Thyroid gland (tissue), 4 donors: ENCODE measurements at regions not wholly inside any gene's neighbourhood (a gene's known extent, or its start where the extent isn't known, plus 50 kb on each side); places are given as distances from the start of the nearest gene placed in this dataset.

Experiments
- DNase-seq, 2 donors: peaks; one replicate each; pipeline ENCODE4 v3.0.0-alpha.2; 2019
- H3K27ac ChIP-seq, 3 donors: fragments of 200-600 bp; sonication (generic); 1 replicate in 2 of 3; 2 replicates in 1 of 3; pipeline ENCODE4 v1.5.1; 2016 to 2019; ENCODE audit warnings: mild to moderate bottlenecking in 1 of 3, moderate library complexity in 1 of 3
- H3K27me3 ChIP-seq: fragments of 200-600 bp; sonication (generic); one replicate; pipeline ENCODE4 v1.5.1; 2019
- H3K36me3 ChIP-seq, 2 donors: fragments of 200-600 bp; sonication (generic); one replicate each; pipeline ENCODE4 v1.5.1; 2016 to 2019
- H3K4me1 ChIP-seq, 2 donors: fragments of 200-600 bp; sonication (generic); one replicate each; pipeline ENCODE4 v1.5.1; 2017 to 2019
- H3K4me3 ChIP-seq, 3 donors: fragments of 200-600 bp; sonication (generic); replicated peaks in 1 of 3; 1 replicate in 2 of 3; 2 replicates in 1 of 3; pipeline ENCODE4 v1.5.1; 2016; ENCODE audit warnings: mild to moderate bottlenecking in 1 of 3
- H3K9me3 ChIP-seq: fragments of 200-600 bp; sonication (generic); one replicate; pipeline ENCODE4 v1.5.1; 2017
- CTCF ChIP-seq, 6 experiments: fragments of 200-600 bp in 3 of 6; fragments of 450-650 bp in 3 of 6; sonication (generic) in 3 of 6; IDR thresholded peaks; one replicate each; pipeline ENCODE4 v1.5.1; 2016 to 2019; ENCODE audit warnings: antibody characterized with exemption in 6 of 6, mild to moderate bottlenecking in 2 of 6, inconsistent platforms in 1 of 6, moderate library complexity in 1 of 6
- POLR2A ChIP-seq, 2 donors: fragments of 450-650 bp; IDR thresholded peaks; one replicate each; pipeline ENCODE4 v1.6.1; 2017; ENCODE audit warnings: antibody characterized with exemption in 2 of 2, mild to moderate bottlenecking in 2 of 2, moderate library complexity in 1 of 2
- WGBS, 2 donors: methylation state at CpG; one replicate each; pipeline ENCODE4 v1.1.5; 2017; 5-methylcytosine and 5-hydroxymethylcytosine counted together
- intact Hi-C: fragments of 100-400 bp; cut with DNase I; formaldehyde crosslinking; loops from one replicate; pipeline ENCODE4 v1.15.1; 2023

DNA sequence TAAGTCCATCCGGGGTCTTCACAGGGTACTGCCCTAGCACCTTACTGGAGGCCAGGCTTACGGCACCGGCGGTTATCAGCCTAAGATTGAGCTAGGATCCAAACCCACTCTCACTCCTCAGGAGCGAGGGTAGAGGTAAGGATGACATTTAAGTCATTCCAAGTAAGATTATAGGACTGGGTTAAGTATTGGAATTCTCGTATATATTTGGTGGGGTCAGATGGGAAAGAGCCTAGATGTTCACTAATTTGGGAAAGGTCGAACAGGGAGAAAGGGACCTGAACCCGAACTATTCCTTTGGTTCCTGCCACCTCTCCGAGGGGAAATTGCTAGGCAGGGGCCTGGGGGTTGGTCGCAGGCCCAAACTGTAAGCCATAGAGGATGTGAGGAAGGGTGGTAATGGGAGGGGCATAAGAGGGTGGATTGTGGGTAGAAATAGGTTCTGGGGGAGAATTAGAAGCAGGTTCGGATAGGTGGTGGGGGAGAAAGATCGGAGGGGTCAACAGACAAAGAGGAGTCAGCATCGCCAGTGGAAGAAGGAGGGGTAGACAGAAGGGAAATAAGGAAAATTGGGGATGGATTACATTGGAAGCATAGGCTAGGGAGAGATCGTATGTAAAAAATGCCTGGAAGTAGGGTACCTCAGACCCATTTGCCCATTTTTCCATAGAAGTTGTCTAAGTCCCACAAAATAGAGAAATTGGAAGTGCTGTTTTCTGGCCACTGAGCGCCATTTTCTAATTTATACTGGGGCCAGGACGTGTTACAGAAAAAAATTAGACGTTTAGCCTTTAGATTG is 747.1 kb upstream of the ADGRB3 start:
- no peaks in the 10 kb centered on the region for H3K36me3 ChIP-seq
- no peaks in the 10 kb centered on the region for H3K4me1 ChIP-seq
- H3K27ac ChIP-seq: no peak overlapping the region
- H3K4me3 ChIP-seq: no peak overlapping the region
- TF ChIP-seq CTCF (IDR thresholded peaks at IDR 0.05): no peak
- TF ChIP-seq POLR2A (IDR thresholded peaks at IDR 0.05): no peak
- H3K9me3 ChIP-seq: no peaks in the 10 kb centered on the region
- 90 to 93% methylated on average over 17 of the region's 17 CpGs for WGBS, 2 donors
- intact Hi-C loops: no loop called here
- DNase-seq: no peak
- no peaks in the 10 kb centered on the region for H3K27me3 ChIP-seq

- Histone ChIP-seq H3K27me3 (no peaks in the 10 kb centered on the region), H3K4me3 (no peak overlapping the region), H3K36me3 (no peaks in the 10 kb centered on the region), H3K4me1 (no peaks in the 10 kb centered on the region), H3K9me3 (no peaks in the 10 kb centered on the region), H3K27ac (no peak overlapping the region)
- TF ChIP-seq CTCF (IDR thresholded peaks at IDR 0.05) (no peak), POLR2A (IDR thresholded peaks at IDR 0.05) (no peak)
- intact Hi-C loops: no loop called here
- 94 to 97% methylated on average over 4 of the region's 4 CpGs for WGBS, 2 donors
- DNase-seq: no peak
Measured at GRCh38 chr6:67887419-67887746, 747.7 kb upstream of the ADGRB3 start.

DNA sequence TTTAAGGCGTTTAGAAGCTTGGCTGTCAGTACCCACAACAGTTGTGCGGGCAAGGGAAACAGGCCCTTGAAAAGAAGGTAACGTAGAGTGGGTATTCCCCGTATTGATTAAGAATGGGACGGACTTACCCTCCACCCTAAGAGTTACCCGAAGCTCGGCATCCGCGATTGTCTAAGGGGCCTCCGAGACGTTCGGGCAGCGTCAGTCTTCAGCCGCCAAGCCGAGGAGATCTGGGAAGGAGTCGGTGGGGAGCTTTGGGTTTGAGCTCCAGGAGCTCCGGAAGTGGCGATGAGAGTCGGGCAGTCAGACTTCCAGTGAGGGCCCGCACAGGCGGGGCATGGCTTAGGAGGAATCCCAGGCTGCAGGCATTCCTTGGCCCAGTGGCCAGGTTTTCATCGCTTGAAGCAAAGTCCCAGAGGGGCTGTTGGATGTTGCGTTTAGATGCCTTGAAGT is 748.2 kb upstream of the ADGRB3 start:
- no peaks in the 10 kb centered on the region for H3K27me3 ChIP-seq
- no peak for TF ChIP-seq POLR2A (IDR thresholded peaks at IDR 0.05)
- TF ChIP-seq CTCF (IDR thresholded peaks at IDR 0.05): no peak
- no peaks in the 10 kb centered on the region for H3K36me3 ChIP-seq
- no peaks in the 10 kb centered on the region for H3K9me3 ChIP-seq
- WGBS, 2 donors: 95 to 96% methylated on average over 22 to 23 of the region's 23 CpGs
- no peak overlapping the region for H3K4me3 ChIP-seq
- no peak for DNase-seq
- no peak overlapping the region for H3K27ac ChIP-seq
- no peaks in the 10 kb centered on the region for H3K4me1 ChIP-seq
- intact Hi-C loops: no loop called here

GRCh38 chr6:67886036-67886707 is 748.9 kb upstream of the ADGRB3 start:
- intact Hi-C loops: no loop called here
- no peaks in the 10 kb centered on the region for H3K4me1 ChIP-seq

More at GRCh38 chr6:67886036-67886707, 748.9 kb upstream of the ADGRB3 start:
- no peak for TF ChIP-seq CTCF (IDR thresholded peaks at IDR 0.05)
- no peak for TF ChIP-seq POLR2A (IDR thresholded peaks at IDR 0.05)
- H3K27me3 ChIP-seq: no peaks in the 10 kb centered on the region
- WGBS, 2 donors: 80 to 91% methylated on average over 5 of the region's 5 CpGs
- no peaks in the 10 kb centered on the region for H3K36me3 ChIP-seq
- no peak for DNase-seq
- no peak overlapping the region for H3K27ac ChIP-seq
- H3K4me3 ChIP-seq: no peak overlapping the region
- no peaks in the 10 kb centered on the region for H3K9me3 ChIP-seq
